ENCODE measurements at regions not wholly inside any gene's neighbourhood (a gene's known extent, or its start where the extent isn't known, plus 50 kb on each side); places are given as distances from the start of the nearest gene placed in this dataset.
"Not testable (repeated sequence)": the region's sequence is repeated elsewhere in the genome, so short reads cannot be mapped to it uniquely, and the experiment has no call there.

GRCh38 chr2:209312450-209312849, 111.4 kb upstream of the MAP2 start:
- not testable (repeated sequence) for DNase-seq

- DNase-seq = no peak
Observed at GRCh38 chr2:209314653-209315052, 109.2 kb upstream of the MAP2 start.

GRCh38 chr2:209316141-209316540, 107.7 kb upstream of the MAP2 start:
- no peak for DNase-seq

- no peak for DNase-seq
Observed at GRCh38 chr2:209321076-209321475, 102.8 kb upstream of the MAP2 start.

- no peak for DNase-seq
Observed at GRCh38 chr2:209321581-209321980, 102.3 kb upstream of the MAP2 start.

GRCh38 chr2:209322041-209322440, 101.8 kb upstream of the MAP2 start:
- no peak for DNase-seq

GRCh38 chr2:209322905-209323512, 100.8 kb upstream of the MAP2 start:
- no peak for DNase-seq

- DNase-seq = no peak
Observed at GRCh38 chr2:209323738-209324137, 100.1 kb upstream of the MAP2 start.

- no peak for DNase-seq
Observed at GRCh38 chr2:209324281-209324680, 99.6 kb upstream of the MAP2 start.

GRCh38 chr2:209331291-209331844, 92.5 kb upstream of the MAP2 start:
- DNase-seq = no peak

- DNase-seq = no peak
Observed at GRCh38 chr2:209334188-209335017, 89.4 kb upstream of the MAP2 start.

- no peak for DNase-seq
Observed at GRCh38 chr2:209340522-209340921, 83.3 kb upstream of the MAP2 start.

GRCh38 chr2:209344349-209344748, 79.5 kb upstream of the MAP2 start:
- DNase-seq = no peak

GRCh38 chr2:209348433-209348832, 75.4 kb upstream of the MAP2 start:
- DNase-seq = no peak

- no peak for DNase-seq
Observed at GRCh38 chr2:209351636-209352035, 72.2 kb upstream of the MAP2 start.

- DNase-seq = no peak
Observed at GRCh38 chr2:209358992-209359391, 64.9 kb upstream of the MAP2 start.

GRCh38 chr2:209367075-209367747, 56.6 kb upstream of the MAP2 start:
- DNase-seq = no peak

GRCh38 chr2:209368406-209368805, 55.4 kb upstream of the MAP2 start:
- no peak for DNase-seq

- DNase-seq = no peak
Observed at GRCh38 chr2:209368914-209369313, 54.9 kb upstream of the MAP2 start.

- DNase-seq = no peak
Observed at GRCh38 chr2:209369656-209370055, 54.2 kb upstream of the MAP2 start.

GRCh38 chr2:209371407-209371806, 52.4 kb upstream of the MAP2 start:
- no peak for DNase-seq
